Type B pancreatic cell (in vitro differentiated cells): ENCODE measurements at regions not wholly inside any gene's neighbourhood (a gene's known extent, or its start where the extent isn't known, plus 50 kb on each side); places are given as distances from the start of the nearest gene placed in this dataset.

Experiments used
- DNase-seq: peaks from one replicate; pipeline ENCODE4 v3.0.0; 2021; ENCODE audit warnings: mixed read lengths; ENCODE audit not compliant: unreplicated experiment; ENCODE audit errors: extremely low spot score
- H3K27ac Mint-ChIP-seq: 2 replicates; pipeline ENCODE4 v1.8.0; 2021; ENCODE audit warnings: mild to moderate bottlenecking, mixed read lengths
- H3K27me3 Mint-ChIP-seq: 2 replicates; pipeline ENCODE4 v1.8.0; 2021; ENCODE audit warnings: mixed read lengths
- H3K36me3 Mint-ChIP-seq: 2 replicates; pipeline ENCODE4 v1.8.0; 2021; ENCODE audit warnings: mixed read lengths
- H3K4me1 Mint-ChIP-seq: one replicate; pipeline ENCODE4 v1.8.0; 2021; ENCODE audit warnings: mixed read lengths; ENCODE audit not compliant: unreplicated experiment
- H3K4me3 Mint-ChIP-seq: 2 replicates; pipeline ENCODE4 v1.8.0; 2021; ENCODE audit warnings: mild to moderate bottlenecking, mixed read lengths
- H3K9me3 Mint-ChIP-seq: 2 replicates; pipeline ENCODE4 v1.8.0; 2021; ENCODE audit warnings: mixed read lengths
- TF ChIP-seq, protein P1 (sequence below): fragments of 200-600 bp; sonication (generic); conservative IDR thresholded peaks from 2 replicates; pipeline ENCODE4 v1.5.0; 2021; ENCODE audit warnings: antibody characterized with exemption, mild to moderate bottlenecking

DNA sequence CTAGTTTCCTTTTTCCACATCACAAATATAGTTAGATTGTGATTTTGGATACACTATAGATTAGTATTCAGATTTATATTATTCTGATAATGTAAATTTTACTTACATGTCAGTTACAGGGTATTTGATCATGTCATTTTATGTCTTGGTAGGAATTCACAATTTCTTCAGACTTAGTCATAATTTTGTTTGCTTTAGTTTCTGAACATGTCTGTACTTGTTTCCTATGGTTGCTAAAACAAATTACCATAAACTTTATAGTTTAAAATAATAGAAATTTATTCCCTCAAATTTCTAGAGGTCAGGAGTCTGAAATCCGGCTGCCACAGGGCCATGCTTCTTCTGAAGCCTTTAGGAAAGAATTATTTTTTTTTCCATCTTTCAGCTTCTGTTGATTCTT lies 1817.2 kb upstream of the CDH9 start:
- Mint-ChIP-seq H3K27ac (no peak overlapping the region), H3K9me3 (peaks cover 1% of the 10 kb centered on the region), H3K4me3 (no peak overlapping the region), H3K27me3 (no peaks in the 10 kb centered on the region), H3K36me3 (no peaks in the 10 kb centered on the region), H3K4me1 (no peaks in the 10 kb centered on the region)
- TF ChIP-seq, protein P1, sequence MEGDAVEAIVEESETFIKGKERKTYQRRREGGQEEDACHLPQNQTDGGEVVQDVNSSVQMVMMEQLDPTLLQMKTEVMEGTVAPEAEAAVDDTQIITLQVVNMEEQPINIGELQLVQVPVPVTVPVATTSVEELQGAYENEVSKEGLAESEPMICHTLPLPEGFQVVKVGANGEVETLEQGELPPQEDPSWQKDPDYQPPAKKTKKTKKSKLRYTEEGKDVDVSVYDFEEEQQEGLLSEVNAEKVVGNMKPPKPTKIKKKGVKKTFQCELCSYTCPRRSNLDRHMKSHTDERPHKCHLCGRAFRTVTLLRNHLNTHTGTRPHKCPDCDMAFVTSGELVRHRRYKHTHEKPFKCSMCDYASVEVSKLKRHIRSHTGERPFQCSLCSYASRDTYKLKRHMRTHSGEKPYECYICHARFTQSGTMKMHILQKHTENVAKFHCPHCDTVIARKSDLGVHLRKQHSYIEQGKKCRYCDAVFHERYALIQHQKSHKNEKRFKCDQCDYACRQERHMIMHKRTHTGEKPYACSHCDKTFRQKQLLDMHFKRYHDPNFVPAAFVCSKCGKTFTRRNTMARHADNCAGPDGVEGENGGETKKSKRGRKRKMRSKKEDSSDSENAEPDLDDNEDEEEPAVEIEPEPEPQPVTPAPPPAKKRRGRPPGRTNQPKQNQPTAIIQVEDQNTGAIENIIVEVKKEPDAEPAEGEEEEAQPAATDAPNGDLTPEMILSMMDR, result no peak
- no peak for DNase-seq

DNA sequence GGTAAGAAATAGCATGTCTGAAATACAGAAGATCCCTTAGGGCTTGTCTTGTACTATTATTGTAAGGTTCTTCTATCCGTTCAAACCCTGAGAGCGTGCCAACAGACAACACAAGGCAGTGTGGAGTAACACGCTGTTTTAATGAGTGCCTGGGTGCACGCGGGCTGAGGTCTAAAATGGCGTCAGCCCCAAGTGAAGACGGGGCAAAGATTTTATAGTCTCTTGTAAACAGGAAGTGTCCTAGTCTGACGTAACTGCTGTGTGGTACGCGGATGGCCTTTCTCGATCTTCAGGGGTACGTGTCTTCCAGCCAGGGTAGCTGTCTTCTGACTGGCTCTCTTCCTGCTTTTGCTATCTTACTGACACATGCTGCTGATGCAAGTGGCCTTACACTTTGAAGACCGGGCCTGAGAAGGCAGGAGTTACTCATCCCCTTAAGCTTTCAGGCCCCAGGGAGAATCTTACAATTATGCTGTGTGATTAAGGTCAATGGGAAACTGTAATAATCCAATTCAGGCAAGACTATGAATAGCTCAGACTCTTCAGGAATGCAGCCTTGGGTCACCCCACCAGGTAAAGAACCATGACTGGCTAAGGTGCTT lies 1812.0 kb upstream of the CDH9 start:
- H3K4me1 Mint-ChIP-seq, result no peaks in the 10 kb centered on the region
- no peak for DNase-seq
- peaks cover 4% of the 10 kb centered on the region for H3K9me3 Mint-ChIP-seq
- H3K36me3 Mint-ChIP-seq, result no peaks in the 10 kb centered on the region
- H3K4me3 Mint-ChIP-seq, result no peak overlapping the region
- no peak overlapping the region for H3K27ac Mint-ChIP-seq
- H3K27me3 Mint-ChIP-seq, result no peaks in the 10 kb centered on the region
- TF ChIP-seq, protein P1, result no peak

DNA sequence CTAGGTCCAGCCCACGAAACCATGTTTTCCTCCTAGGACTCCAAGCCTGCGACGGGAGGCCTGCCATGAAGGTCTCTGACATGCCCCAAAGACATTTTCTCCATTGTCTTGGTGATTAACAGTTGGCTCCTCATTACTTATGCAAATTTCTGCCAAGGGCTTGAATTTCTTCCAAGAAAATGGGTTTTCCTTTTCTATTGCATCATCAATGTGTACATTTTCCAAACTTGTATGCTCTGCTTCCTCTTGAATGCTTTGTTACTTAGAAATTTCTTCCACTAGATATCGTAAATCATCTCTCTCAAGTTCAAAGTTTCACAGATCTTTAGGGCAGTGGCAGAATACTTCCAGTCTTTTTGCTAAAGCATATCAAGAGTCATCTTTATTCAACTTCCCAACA lies 1792.7 kb upstream of the CDH9 start:
- TF ChIP-seq, protein P1, result no peak
- H3K36me3 Mint-ChIP-seq, result no peaks in the 10 kb centered on the region
- no peaks in the 10 kb centered on the region for H3K9me3 Mint-ChIP-seq
- H3K4me1 Mint-ChIP-seq, result no peaks in the 10 kb centered on the region
- no peak overlapping the region for H3K27ac Mint-ChIP-seq
- H3K27me3 Mint-ChIP-seq, result no peaks in the 10 kb centered on the region
- H3K4me3 Mint-ChIP-seq, result no peak overlapping the region
- no peak for DNase-seq

DNA sequence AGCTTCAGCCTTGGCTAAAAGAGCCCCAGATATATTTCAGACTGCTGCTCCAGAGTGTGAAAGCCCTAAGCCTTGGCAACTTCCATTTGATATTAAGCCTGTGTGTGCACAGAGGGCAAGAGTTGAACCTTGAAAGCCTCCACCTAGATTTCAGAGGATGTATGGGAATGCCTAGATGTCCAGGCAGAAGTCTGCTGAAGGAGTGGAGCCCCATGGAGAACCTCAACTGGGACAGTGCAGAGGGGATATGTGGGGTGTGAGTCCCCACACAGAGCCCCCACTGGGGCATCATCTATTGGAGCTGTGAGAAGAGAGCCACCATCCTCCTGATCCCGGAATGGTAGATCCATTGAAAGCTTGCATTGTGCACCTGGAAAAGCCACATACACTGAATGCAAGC lies 1784.8 kb upstream of the CDH9 start:
- TF ChIP-seq, protein P1, result no peak
- H3K4me1 Mint-ChIP-seq, result no peaks in the 10 kb centered on the region
- no peaks in the 10 kb centered on the region for H3K27me3 Mint-ChIP-seq

DNA sequence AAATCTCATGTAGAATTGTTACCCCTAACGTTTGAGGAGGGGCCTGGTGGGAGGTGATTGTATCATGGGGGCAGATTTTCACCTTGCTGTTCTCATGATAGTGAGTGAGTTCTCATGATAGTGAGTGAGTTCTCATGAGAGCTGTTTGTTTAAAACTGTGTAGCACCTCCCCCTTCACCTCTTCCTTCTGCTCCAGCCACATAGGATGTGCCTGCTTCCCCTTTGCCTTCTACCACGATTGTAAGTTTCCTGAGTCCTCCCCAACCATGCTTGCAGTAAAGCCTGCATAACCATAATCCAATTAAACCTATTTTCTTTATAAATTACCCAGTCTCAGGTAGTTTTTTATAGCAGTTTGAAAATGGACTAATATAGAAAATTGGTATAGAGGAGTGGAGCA lies 1783.7 kb upstream of the CDH9 start:
- no peak overlapping the region for H3K4me3 Mint-ChIP-seq
- DNase-seq, result no peak
- no peak overlapping the region for H3K27ac Mint-ChIP-seq
- H3K27me3 Mint-ChIP-seq, result no peaks in the 10 kb centered on the region
- peaks cover 5% of the 10 kb centered on the region for H3K9me3 Mint-ChIP-seq
- no peaks in the 10 kb centered on the region for H3K36me3 Mint-ChIP-seq
- no peaks in the 10 kb centered on the region for H3K4me1 Mint-ChIP-seq
- TF ChIP-seq, protein P1, result no peak

More for the DNA sequence above, 1784.8 kb upstream of the CDH9 start:
- no peak for DNase-seq
- Mint-ChIP-seq H3K4me3 (no peak overlapping the region), H3K36me3 (no peaks in the 10 kb centered on the region), H3K27ac (no peak overlapping the region), H3K9me3 (peaks cover 5% of the 10 kb centered on the region)

DNA sequence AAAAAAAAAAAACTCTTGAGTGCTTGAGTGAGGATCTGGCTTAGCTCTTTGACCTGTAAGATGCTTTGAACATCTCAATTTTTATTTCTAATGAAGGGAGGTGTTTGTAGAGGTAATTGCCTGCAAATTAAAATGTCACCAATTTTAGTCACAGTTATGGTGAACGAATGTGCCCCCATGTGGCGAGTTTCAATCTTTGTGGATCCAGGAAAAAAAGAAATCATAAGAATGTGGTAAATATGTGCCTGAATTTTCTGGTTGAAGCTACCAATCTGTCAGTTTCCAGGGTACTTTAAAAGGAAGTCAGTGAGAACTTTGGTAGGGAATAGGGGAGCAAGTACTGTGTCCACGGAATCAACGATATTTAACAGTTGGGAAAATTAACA lies 1772.4 kb upstream of the CDH9 start:
- no peak for DNase-seq
- no peaks in the 10 kb centered on the region for H3K4me1 Mint-ChIP-seq
- no peaks in the 10 kb centered on the region for H3K27me3 Mint-ChIP-seq
- H3K9me3 Mint-ChIP-seq, result no peaks in the 10 kb centered on the region
- TF ChIP-seq, protein P1, result peak; percentile 20
- no peak overlapping the region for H3K4me3 Mint-ChIP-seq
- H3K36me3 Mint-ChIP-seq, result no peaks in the 10 kb centered on the region
- no peak overlapping the region for H3K27ac Mint-ChIP-seq
